ENCODE measurements at regions not wholly inside any gene's neighbourhood (a gene's known extent, or its start where the extent isn't known, plus 50 kb on each side); places are given as distances from the start of the nearest gene placed in this dataset.
A peak's percentile ranks its signal among the peaks of the same experiment; 100 is the strongest.
"Not testable (repeated sequence)": the region's sequence is repeated elsewhere in the genome, so short reads cannot be mapped to it uniquely, and the experiment has no call there.

GRCh38 chr15:21270474-21270873 is 169.8 kb downstream of the POTEB3 start:
- TF ChIP-seq CTCF (IDR thresholded peaks at IDR 0.05; ENCODE audit: borderline replicate concordance, extremely low read depth, insufficient read depth), result no peak
- intact Hi-C loops (cut with DNase I), result no loop called here
- no peak for FAIRE-seq

DNA sequence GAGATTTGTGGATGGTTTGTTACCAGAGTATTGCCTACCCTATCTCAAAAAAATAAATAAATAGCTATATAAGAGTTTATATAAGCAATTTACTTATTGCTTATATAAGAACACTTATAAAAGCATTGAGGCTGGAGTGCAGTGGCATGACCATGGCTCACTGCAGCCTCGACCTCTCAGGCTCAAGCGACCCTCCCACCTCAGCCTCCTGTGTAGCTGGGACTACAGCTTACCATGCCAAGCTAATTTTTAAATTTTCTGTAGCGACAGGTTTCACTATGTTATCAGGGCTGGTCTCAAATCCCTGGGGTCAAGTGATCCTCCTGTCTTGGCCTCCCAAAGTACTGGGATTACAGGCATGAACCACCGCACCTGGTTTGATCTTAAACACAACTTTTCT is 170.6 kb downstream of the POTEB3 start:
- H3K9me3 ChIP-seq (ENCODE audit: control insufficient read depth in 2 of 3, insufficient read depth in 1 of 3, low read length in 3 of 3); intact Hi-C loops (cut with DNase I); FAIRE-seq; H3K36me3 ChIP-seq (ENCODE audit: control insufficient read depth in 2 of 3, insufficient read depth in 3 of 3, low read length in 3 of 3); H3K27ac ChIP-seq (ENCODE audit: low read depth in 2 of 2, low read length in 2 of 2); H3K27me3 ChIP-seq (ENCODE audit: control insufficient read depth, insufficient read depth, low read length); H3K4me3 ChIP-seq (ENCODE audit: low read length in 3 of 3); H3K4me1 ChIP-seq (ENCODE audit: control insufficient read depth in 2 of 3, insufficient read depth in 2 of 3, low read depth in 1 of 3, low read length in 3 of 3); H3K9ac ChIP-seq (ENCODE audit: low read length in 3 of 3): not testable (repeated sequence)
- DNase-seq, result peak in 1 of 5 donors; percentile 36

More at GRCh38 chr15:21270474-21270873, 169.8 kb downstream of the POTEB3 start:
- peak in 1 of 5 donors; percentile 25 for DNase-seq
- H3K4me3 ChIP-seq (ENCODE audit: low read length in 3 of 3), result no peak overlapping the region
- H3K36me3 ChIP-seq (ENCODE audit: control insufficient read depth in 2 of 3, insufficient read depth in 3 of 3, low read length in 3 of 3), result no peaks in the 10 kb centered on the region
- H3K4me1 ChIP-seq (ENCODE audit: control insufficient read depth in 2 of 3, insufficient read depth in 2 of 3, low read depth in 1 of 3, low read length in 3 of 3), result no peaks in the 10 kb centered on the region
- no peak overlapping the region for H3K27ac ChIP-seq (ENCODE audit: low read depth in 2 of 2, low read length in 2 of 2)
- no peaks in the 10 kb centered on the region for H3K9me3 ChIP-seq (ENCODE audit: control insufficient read depth in 2 of 3, insufficient read depth in 1 of 3, low read length in 3 of 3)
- no peak overlapping the region for H3K9ac ChIP-seq (ENCODE audit: low read length in 3 of 3)
- no peaks in the 10 kb centered on the region for H3K27me3 ChIP-seq (ENCODE audit: control insufficient read depth, insufficient read depth, low read length)

DNA sequence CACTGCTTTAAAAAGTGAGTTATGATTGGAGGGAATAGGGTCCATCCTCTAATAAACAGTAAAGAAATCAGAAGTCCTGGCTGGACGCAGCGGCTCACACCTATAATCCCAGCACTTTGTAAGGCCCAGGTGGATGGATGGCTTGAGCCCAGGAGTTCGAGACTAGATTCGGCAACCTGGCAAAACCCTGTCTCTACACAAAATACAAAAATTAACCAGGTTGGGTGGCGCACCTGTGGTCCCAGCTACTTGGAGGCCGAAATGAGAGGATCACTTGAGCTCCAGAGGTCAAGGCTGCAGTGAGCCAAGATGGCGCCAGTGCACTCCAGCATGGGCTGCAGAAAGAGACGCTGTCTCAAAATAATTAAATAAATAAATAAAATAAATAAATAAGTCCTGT is 171.2 kb downstream of the POTEB3 start:
- Histone ChIP-seq H3K9me3 (ENCODE audit: control insufficient read depth in 2 of 3, insufficient read depth in 1 of 3, low read length in 3 of 3) (no peaks in the 10 kb centered on the region), H3K4me1 (ENCODE audit: control insufficient read depth in 2 of 3, insufficient read depth in 2 of 3, low read depth in 1 of 3, low read length in 3 of 3) (no peaks in the 10 kb centered on the region), H3K4me3 (ENCODE audit: low read length in 3 of 3) (no peak overlapping the region), H3K9ac (ENCODE audit: low read length in 3 of 3) (no peak overlapping the region), H3K36me3 (ENCODE audit: control insufficient read depth in 2 of 3, insufficient read depth in 3 of 3, low read length in 3 of 3) (no peaks in the 10 kb centered on the region), H3K27ac (ENCODE audit: low read depth in 2 of 2, low read length in 2 of 2) (no peak overlapping the region), H3K27me3 (ENCODE audit: control insufficient read depth, insufficient read depth, low read length) (no peaks in the 10 kb centered on the region)
- intact Hi-C loops (cut with DNase I), result no loop called here
- no peak for TF ChIP-seq CTCF (IDR thresholded peaks at IDR 0.05; ENCODE audit: borderline replicate concordance, extremely low read depth, insufficient read depth)
- DNase-seq, result peak in 1 of 5 donors; percentile 32
- FAIRE-seq, result no peak

DNA sequence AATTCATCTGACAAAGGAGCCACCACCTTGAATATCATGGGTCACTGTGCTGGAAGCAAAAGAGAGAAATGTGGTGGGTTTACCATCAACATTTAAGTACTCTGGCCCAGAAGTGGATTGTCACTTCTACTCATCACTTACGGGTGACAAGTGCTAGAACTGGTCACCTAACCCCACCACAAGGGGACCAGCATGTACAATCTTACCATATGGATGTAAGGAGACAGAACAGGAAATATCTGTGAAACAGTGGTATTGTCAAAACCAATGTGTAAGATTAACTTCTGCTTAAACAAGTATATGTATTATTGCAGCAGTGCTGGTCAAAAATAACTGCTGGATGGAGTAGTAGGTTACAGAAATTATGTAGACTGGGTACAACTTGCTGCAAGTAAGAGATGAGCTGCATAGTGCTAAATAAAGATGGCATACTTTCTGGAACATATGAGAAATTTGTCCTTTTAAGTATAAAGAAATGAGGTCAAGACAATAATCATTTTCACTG is 171.8 kb downstream of the POTEB3 start:
- TF ChIP-seq CTCF (IDR thresholded peaks at IDR 0.05; ENCODE audit: borderline replicate concordance, extremely low read depth, insufficient read depth), result no peak
- Histone ChIP-seq H3K9me3 (ENCODE audit: control insufficient read depth in 2 of 3, insufficient read depth in 1 of 3, low read length in 3 of 3) (no peaks in the 10 kb centered on the region), H3K27me3 (ENCODE audit: control insufficient read depth, insufficient read depth, low read length) (no peaks in the 10 kb centered on the region), H3K4me1 (ENCODE audit: control insufficient read depth in 2 of 3, insufficient read depth in 2 of 3, low read depth in 1 of 3, low read length in 3 of 3) (no peaks in the 10 kb centered on the region), H3K9ac (ENCODE audit: low read length in 3 of 3) (no peak overlapping the region), H3K36me3 (ENCODE audit: control insufficient read depth in 2 of 3, insufficient read depth in 3 of 3, low read length in 3 of 3) (no peaks in the 10 kb centered on the region), H3K27ac (ENCODE audit: low read depth in 2 of 2, low read length in 2 of 2) (no peak overlapping the region), H3K4me3 (ENCODE audit: low read length in 3 of 3) (no peak overlapping the region)
- FAIRE-seq (no peak), DNase-seq (no peak)
- intact Hi-C loops (cut with DNase I), result no loop called here

Measured in kidney (tissue), 13 donors.